ENCODE measurements at regions not wholly inside any gene's neighbourhood (a gene's known extent, or its start where the extent isn't known, plus 50 kb on each side); places are given as distances from the start of the nearest gene placed in this dataset.

DNA sequence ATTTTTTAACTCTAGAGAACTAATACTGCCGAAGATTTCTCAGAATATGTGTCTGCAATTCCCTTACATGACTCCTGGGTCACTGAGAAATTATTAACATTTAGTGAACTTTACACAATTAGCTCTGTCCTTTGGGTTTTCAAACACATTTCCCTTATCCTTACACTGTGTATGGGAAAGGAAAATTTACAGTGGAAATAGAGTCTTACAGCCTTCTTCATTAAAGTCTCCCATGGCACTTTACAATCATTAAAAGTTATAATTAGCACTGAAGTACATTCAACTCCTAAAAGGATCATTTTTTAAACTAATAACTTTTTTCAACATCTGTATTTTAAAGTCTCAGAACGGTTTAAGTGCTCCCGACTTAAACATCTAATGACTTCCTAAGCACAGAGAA, 627.5 kb upstream of the TYRP1 start:
- TF ChIP-seq, protein P1, sequence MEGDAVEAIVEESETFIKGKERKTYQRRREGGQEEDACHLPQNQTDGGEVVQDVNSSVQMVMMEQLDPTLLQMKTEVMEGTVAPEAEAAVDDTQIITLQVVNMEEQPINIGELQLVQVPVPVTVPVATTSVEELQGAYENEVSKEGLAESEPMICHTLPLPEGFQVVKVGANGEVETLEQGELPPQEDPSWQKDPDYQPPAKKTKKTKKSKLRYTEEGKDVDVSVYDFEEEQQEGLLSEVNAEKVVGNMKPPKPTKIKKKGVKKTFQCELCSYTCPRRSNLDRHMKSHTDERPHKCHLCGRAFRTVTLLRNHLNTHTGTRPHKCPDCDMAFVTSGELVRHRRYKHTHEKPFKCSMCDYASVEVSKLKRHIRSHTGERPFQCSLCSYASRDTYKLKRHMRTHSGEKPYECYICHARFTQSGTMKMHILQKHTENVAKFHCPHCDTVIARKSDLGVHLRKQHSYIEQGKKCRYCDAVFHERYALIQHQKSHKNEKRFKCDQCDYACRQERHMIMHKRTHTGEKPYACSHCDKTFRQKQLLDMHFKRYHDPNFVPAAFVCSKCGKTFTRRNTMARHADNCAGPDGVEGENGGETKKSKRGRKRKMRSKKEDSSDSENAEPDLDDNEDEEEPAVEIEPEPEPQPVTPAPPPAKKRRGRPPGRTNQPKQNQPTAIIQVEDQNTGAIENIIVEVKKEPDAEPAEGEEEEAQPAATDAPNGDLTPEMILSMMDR (IDR thresholded peaks at IDR 0.05), result no peak
- TF ChIP-seq POLR2A (IDR thresholded peaks at IDR 0.05), result no peak
